Kidney glomerular epithelial cell (primary cell): ENCODE measurements at regions not wholly inside any gene's neighbourhood (a gene's known extent, or its start where the extent isn't known, plus 50 kb on each side); places are given as distances from the start of the nearest gene placed in this dataset.
A peak's percentile ranks its signal among the peaks of the same experiment; 100 is the strongest.

Source experiments
- DNase-seq: peaks from one replicate; lab custom pipeline; 2025; lab: John Stamatoyannopoulos, UW

GRCh38 chr3:46146548-46146947 lies 61.6 kb downstream of the CCR1 start:
- DNase-seq: no peak

- DNase-seq: no peak
Observed at GRCh38 chr3:46146021-46146420, 62.1 kb downstream of the CCR1 start.

DNA sequence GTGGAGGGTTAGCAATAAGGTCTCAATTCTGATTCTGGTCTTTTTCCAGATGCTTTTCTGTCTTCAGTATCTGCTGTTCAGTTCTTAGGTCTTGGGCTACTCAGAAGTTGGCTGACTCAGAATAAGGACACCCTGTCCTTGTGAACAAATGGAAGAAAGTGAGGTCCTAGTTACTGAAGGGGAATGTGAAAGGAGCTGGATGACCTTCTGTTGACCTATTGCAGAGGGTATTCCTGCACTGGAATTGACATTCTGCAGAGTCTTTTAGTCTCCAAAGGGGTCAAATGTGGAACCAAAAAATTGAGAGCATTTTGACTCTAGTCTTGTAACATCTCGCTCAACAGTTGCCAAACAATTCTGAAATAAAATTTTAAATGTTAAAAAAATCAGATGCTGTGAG lies 63.0 kb downstream of the CCR1 start:
- DNase-seq: no peak

GRCh38 chr3:46143951-46144473 lies 64.1 kb downstream of the CCR1 start:
- no peak for DNase-seq

DNA sequence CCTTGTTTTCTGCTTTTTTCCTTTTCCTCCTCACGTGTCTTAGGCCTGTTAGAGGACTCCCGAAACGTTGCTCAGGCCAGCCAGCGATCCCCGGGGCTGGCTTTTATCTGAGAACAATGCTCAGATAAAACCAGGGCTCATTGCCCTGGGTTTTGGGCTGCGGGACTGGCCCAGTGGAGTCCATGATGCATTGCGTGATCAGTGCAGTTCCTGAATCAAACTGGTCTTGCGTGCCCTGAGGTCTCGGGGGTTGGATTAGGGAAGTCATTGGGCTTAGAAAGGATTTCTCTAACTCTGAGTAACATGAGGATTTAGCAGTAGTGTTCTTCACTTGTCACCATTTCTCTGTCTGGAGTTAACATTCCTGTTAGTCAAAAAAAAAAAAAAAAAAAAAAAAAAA lies 66.3 kb downstream of the CCR1 start:
- no peak for DNase-seq

DNA sequence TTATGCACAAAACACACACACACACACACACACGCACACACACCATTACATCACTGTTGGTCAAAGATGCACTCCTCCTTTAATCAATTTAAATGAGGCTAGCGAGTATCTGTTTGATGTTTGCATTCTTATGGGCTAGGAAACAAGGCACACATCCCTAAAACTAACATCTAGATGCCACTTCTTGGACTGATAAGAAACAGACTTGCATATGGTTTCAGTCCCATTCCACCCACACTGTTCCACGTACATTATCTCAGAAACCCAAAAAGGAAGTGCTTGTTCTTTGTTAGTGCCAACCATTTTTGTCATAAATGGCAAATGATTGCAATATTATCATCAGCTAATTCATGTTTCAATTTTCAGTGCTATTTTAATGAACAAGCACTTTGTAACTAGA lies 69.5 kb downstream of the CCR1 start:
- DNase-seq: no peak

DNA sequence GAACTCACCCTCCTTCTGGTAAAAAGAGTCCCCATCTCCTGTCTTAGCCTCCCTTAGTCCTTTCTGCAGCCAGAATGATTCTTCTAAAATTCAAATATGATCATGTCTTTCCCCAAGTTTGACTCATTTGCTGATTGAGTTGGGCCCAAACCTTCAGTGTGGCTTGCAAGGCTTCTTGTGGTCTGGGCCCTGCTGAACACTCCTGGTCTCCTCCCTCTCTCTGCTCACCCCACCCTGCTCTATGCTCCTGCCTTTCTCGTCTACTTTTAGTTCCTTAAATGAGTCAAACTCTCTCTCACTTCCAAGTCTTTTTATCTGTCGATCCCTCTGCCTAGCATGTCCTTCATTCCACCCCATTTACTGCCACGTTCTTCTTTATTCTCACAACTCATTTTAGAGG lies 72.6 kb downstream of the CCR1 start:
- no peak for DNase-seq

DNA sequence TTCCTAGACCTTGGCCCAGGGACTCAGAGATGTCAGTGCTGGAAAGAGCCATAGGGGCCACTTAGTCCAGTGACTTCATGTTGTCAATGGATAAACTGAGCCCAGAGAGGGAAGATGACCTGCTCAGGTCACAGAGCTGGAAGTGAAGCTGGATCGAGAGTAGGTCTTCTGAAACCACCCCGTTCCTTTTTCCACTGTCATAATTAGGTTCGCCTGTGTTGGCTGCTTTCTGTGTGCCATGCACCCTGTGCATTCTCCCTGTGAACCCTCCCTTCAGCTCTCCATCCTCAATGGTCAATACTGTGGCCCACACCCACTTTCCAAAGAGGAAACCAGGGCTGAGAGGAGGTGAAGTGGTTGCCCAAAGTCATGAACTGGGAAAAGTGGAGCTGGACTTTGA lies 74.8 kb downstream of the CCR1 start:
- no peak for DNase-seq

- no peak for DNase-seq
Observed at GRCh38 chr3:46132565-46132964, 75.5 kb downstream of the CCR1 start.

- no peak for DNase-seq
Observed at GRCh38 chr3:46131884-46132450, 76.1 kb downstream of the CCR1 start.

- DNase-seq: no peak
Observed at GRCh38 chr3:46130631-46131310, 77.3 kb downstream of the CCR1 start.

DNA sequence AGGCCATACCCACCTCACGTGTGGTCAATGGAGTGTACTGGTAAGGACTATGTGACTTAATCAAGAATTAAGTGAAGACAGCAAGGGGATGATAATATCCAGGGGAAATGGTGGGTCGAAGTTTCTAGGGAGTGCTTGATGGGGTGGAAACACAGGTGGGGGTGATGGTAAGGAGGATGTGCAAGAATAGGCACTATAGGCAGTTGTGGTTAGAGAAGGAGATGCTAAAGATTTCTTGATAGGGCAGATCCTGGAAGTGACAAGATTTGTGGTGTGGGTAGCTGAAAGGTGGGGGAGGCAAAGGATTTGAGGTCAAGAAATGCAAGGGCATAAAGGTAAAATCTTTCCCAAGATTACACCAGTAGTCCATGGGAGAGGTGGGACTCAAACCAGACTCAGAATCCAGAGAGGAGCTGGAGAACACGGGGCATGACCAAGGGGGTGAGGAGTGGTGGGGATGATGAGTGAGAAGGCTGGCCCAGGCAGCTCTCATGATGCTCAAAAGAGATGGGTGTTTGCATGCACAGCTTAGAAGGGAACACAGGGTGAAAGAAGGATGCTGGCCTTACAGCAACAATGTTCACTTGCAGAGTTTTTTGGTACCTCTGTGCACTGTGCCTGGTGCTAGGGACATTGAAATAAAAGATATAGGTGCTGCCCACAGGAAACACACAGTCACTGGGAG lies 78.4 kb downstream of the CCR1 start:
- DNase-seq: no peak

GRCh38 chr3:46127503-46127902 lies 80.6 kb downstream of the CCR1 start:
- peak; percentile 85 for DNase-seq

GRCh38 chr3:46124216-46125177 lies 83.6 kb downstream of the CCR1 start:
- DNase-seq: no peak

- no peak for DNase-seq
Observed at GRCh38 chr3:46123646-46124045, 84.5 kb downstream of the CCR1 start.

GRCh38 chr3:46122091-46122490 lies 86.0 kb downstream of the CCR1 start:
- no peak for DNase-seq

- no peak for DNase-seq
Observed at GRCh38 chr3:46120983-46121382, 87.1 kb downstream of the CCR1 start.

DNA sequence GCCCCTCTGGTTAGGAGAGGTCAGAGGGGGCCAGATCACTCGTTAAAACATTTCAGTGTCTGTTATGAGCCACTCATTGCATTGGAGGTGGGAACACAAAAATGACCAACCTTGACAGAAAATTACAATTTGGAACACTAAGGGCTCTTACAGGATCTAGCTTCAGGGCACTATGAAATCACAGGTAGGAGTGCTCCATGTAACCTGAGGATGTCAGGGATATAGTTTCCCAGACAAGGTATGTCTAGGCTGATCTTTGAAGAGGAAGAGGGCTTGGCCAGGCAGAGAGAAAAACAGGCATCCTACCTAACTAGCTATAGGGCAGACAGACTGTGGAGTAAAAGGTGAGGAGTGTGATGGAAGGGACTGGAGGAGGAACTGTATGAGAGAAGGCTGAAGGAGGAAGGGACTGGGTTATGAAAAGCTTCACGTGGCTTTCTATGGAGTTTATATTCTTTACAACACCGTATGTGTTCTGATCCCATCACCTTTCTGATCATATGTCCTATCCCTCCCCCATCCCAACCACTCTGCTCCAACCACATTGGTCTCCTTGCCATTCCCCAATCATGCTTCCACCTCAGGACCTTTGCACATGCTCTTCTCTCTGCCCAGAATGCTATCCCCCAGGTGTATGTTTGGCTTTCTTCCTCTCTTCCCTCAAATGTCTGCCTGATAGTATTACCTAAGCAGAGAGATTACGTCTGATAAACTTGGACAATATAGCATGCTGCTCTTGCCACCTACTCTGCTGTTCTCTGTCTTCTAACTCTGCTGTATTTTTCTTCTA lies 88.2 kb downstream of the CCR1 start:
- DNase-seq: no peak

DNA sequence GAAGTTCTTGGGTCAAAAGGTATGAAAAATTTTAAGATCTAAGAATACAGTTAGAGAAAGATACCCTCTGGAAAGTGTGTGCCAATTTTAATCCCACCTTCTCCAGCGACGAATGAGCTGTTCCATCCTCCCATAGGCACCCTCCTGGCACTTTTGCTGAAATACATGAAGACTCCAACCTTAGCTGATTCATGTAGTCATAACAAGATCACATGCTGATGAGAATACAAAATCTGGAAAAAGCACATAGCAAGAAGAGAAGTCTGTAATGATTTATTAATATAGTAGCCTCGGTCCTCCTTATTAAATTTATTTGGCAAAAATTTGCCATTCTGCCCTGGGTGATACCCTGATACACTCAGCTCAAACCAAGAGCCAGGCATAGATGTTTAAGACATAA lies 88.9 kb downstream of the CCR1 start:
- DNase-seq: no peak

DNA sequence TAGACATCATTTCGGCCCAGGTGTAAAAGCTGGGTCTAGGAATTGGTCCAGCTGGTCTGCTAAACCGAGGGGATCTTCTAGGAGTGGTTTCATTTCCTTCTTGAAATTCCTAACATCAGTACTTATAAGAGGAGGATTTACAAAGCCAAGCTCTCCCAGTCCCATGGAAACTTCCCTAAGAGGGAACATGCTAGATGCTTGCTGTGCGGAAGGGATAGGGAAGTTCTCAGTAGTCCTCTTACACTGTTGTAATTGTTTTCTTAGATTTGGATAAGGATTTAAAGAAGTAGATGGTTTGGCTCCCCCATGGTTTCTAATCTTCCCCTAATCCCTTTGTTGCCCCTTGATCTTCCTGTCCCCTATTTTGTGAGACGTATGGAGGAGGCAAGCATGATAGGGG lies 89.7 kb upstream of the XCR1 start:
- DNase-seq: no peak

DNA sequence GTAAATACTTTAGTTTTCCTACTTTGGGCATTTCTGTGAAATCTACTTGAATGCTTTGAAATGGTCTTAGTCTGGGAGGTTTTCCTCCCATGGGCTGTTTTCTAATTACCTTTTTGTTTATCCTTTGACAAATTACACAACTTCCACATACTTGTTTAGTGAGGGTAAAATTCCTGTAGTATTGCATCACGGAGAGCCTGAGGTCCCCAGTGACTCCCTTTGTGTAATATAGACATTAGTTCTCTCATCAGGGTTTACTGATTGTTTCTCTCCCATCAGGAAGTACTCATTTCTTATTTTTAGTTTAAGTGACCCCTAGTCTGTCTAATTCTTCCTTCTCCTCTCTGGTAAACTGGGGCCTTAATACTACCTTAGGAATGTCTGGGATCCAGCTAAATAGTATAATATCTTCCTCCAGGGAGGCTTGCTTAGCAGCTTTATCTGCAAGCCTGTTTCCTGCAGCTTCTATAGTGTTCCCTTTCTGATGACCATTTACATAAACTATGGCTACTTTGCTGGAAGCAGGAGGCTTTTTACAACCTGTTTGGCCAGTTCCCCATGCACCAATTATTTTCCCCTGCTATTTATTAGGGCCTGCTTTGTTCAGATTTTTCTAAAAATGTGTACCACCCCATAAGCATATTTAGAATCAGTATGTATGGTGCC lies 87.2 kb upstream of the XCR1 start:
- peak; percentile 88 for DNase-seq
